ENCODE measurements at regions not wholly inside any gene's neighbourhood (a gene's known extent, or its start where the extent isn't known, plus 50 kb on each side); places are given as distances from the start of the nearest gene placed in this dataset.

DNA sequence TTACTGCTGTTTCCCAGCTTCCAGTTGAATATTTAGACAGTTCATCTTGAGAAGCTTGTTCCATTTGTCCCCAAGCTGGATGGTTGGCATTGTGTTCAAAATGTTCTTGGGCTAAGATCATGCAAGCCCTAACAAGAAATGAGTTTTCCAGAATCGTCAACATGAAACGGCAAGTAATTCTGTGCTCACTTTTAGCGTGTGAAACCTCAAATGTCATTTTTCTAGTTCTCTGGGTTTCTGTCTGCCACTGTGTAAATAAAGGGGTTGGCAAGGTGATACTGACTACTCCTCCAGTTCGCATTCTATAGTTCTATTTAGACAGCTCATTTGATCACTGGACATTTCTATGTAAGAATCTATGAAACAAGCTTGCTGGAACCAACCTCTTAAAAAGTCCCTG, 194.0 kb downstream of the AHR start:
- BruUV-seq (replicated peaks), result no TSS peak
- no peak for ATAC-seq
- H3K9ac ChIP-seq (ENCODE audit: low read length), result no peak overlapping the region
- H3K27ac ChIP-seq (ENCODE audit: low read length), result no peak overlapping the region
- no peaks in the 10 kb centered on the region for H4K20me1 ChIP-seq (ENCODE audit: low read length)
- TF ChIP-seq EZH2phosphoT487 (IDR thresholded peaks at IDR 0.05; ENCODE audit: borderline replicate concordance, low read length) (no peak), EZH2 (IDR thresholded peaks at IDR 0.05; ENCODE audit: low read length, unreplicated experiment) (no peak)
- TF ChIP-seq, protein P1, sequence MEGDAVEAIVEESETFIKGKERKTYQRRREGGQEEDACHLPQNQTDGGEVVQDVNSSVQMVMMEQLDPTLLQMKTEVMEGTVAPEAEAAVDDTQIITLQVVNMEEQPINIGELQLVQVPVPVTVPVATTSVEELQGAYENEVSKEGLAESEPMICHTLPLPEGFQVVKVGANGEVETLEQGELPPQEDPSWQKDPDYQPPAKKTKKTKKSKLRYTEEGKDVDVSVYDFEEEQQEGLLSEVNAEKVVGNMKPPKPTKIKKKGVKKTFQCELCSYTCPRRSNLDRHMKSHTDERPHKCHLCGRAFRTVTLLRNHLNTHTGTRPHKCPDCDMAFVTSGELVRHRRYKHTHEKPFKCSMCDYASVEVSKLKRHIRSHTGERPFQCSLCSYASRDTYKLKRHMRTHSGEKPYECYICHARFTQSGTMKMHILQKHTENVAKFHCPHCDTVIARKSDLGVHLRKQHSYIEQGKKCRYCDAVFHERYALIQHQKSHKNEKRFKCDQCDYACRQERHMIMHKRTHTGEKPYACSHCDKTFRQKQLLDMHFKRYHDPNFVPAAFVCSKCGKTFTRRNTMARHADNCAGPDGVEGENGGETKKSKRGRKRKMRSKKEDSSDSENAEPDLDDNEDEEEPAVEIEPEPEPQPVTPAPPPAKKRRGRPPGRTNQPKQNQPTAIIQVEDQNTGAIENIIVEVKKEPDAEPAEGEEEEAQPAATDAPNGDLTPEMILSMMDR (conservative IDR thresholded peaks at IDR 0.05; ENCODE audit: low read depth, low read length), result no peak
- H3K9me2 ChIP-seq (replicated peaks; ENCODE audit: low read length), result no peaks in the 10 kb centered on the region
- no peak overlapping the region for H2AFZ ChIP-seq (ENCODE audit: low read length)
- H3K4me2 ChIP-seq (ENCODE audit: low read length), result no peak overlapping the region
- no peaks in the 10 kb centered on the region for H3F3A ChIP-seq (ENCODE audit: low read length, unreplicated experiment)
- POLR2A ChIA-PET (ENCODE audit: unreplicated experiment), result interaction anchor here (0.6 kb wide), 2 partner anchors 24 to 145 kb away, joined by 4 to 5 read pairs; no protein-coding TSS in a partner anchor
- no peaks in the 10 kb centered on the region for H3K79me2 ChIP-seq (ENCODE audit: low read length)
- intact Hi-C loops (cut with micrococcal nuclease), result no loop called here
- no peak for DNase-seq
- H3K4me3 ChIP-seq (ENCODE audit: low read length), result no peak overlapping the region
- H3K4me1 ChIP-seq (ENCODE audit: insufficient read depth, low read length), result peaks cover 15% of the 10 kb centered on the region
- CTCF ChIA-PET, result no interaction called here
- no peaks in the 10 kb centered on the region for H3K36me3 ChIP-seq (ENCODE audit: low read depth, low read length)
- no peaks in the 10 kb centered on the region for H3K9me3 ChIP-seq (ENCODE audit: low read length)
- no peaks in the 10 kb centered on the region for H3K27me3 ChIP-seq (ENCODE audit: low read length)

GRCh38 chr7:17493446-17493845, 195.0 kb downstream of the AHR start:
- Histone ChIP-seq H3K4me2 (ENCODE audit: low read length) (no peak overlapping the region), H3K79me2 (ENCODE audit: low read length) (no peaks in the 10 kb centered on the region), H3K9me2 (replicated peaks; ENCODE audit: low read length) (no peaks in the 10 kb centered on the region), H3K4me3 (ENCODE audit: low read length) (no peak overlapping the region), H3K4me1 (ENCODE audit: insufficient read depth, low read length) (peaks cover 15% of the 10 kb centered on the region), H3K27ac (ENCODE audit: low read length) (no peak overlapping the region), H3K27me3 (ENCODE audit: low read length) (no peaks in the 10 kb centered on the region), H4K20me1 (ENCODE audit: low read length) (no peaks in the 10 kb centered on the region), H3K9me3 (ENCODE audit: low read length) (no peaks in the 10 kb centered on the region), H3K9ac (ENCODE audit: low read length) (no peak overlapping the region), H3F3A (ENCODE audit: low read length, unreplicated experiment) (no peaks in the 10 kb centered on the region), H3K36me3 (ENCODE audit: low read depth, low read length) (no peaks in the 10 kb centered on the region), H2AFZ (ENCODE audit: low read length) (no peak overlapping the region)
- CTCF ChIA-PET, result no interaction called here
- intact Hi-C loops (cut with micrococcal nuclease), result no loop called here
- POLR2A ChIA-PET (ENCODE audit: unreplicated experiment), result no interaction called here
- BruUV-seq (replicated peaks), result no TSS peak
- TF ChIP-seq EZH2phosphoT487 (IDR thresholded peaks at IDR 0.05; ENCODE audit: borderline replicate concordance, low read length), result no peak
- TF ChIP-seq EZH2 (IDR thresholded peaks at IDR 0.05; ENCODE audit: low read length, unreplicated experiment), result no peak
- TF ChIP-seq, protein P1 (conservative IDR thresholded peaks at IDR 0.05; ENCODE audit: low read depth, low read length), result no peak
- ATAC-seq (no peak), DNase-seq (no peak)

DNA sequence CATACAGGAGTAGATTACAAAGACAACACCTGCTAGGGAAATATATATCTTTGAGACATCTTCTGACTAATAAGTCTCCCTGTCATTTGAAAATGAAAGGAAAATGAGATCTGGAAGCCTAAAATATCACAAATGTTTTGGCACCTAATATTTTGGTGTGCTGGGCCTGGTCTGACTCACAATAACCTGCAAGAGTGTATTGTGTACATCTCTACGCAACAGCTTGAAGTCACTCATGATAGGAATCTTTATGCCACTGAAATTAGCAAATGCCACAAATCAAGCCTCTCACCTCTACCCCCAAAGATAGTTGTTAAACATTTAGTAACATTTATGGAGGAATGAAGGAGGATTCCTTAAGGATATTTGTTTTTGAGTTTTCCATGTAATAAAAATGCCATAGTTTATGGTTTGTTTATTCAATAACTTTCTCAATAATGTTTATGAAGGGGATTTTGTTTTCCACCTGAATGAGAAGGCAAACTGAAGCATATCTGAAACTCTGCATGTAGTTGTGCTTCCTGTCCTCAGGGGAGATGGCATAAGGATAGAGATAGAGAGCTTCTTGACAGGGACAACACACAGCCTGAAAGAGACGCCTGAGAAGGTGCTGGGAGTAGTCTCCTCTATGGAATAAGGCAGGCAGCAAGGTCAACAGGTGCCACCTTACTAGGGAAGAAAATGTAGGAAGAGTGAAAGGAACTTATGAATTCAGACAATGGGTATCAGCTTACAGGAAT, 197.4 kb downstream of the AHR start:
- DNase-seq, result peak; percentile 54
- POLR2A ChIA-PET (ENCODE audit: unreplicated experiment), result no interaction called here

More for the DNA sequence above, 197.4 kb downstream of the AHR start:
- Histone ChIP-seq H3K4me1 (ENCODE audit: insufficient read depth, low read length) (peaks cover 15% of the 10 kb centered on the region), H3K4me3 (ENCODE audit: low read length) (no peak overlapping the region), H3K27me3 (ENCODE audit: low read length) (no peaks in the 10 kb centered on the region), H3K27ac (ENCODE audit: low read length) (peak overlapping the region; percentile 36), H3K9me3 (ENCODE audit: low read length) (no peaks in the 10 kb centered on the region), H2AFZ (ENCODE audit: low read length) (no peak overlapping the region), H3K9me2 (replicated peaks; ENCODE audit: low read length) (no peaks in the 10 kb centered on the region), H4K20me1 (ENCODE audit: low read length) (no peaks in the 10 kb centered on the region), H3F3A (ENCODE audit: low read length, unreplicated experiment) (no peaks in the 10 kb centered on the region), H3K4me2 (ENCODE audit: low read length) (peak overlapping the region; percentile 23), H3K79me2 (ENCODE audit: low read length) (no peaks in the 10 kb centered on the region), H3K36me3 (ENCODE audit: low read depth, low read length) (no peaks in the 10 kb centered on the region), H3K9ac (ENCODE audit: low read length) (no peak overlapping the region)
- peak; percentile 86 for ATAC-seq
- CTCF ChIA-PET, result no interaction called here
- no peak for TF ChIP-seq EZH2phosphoT487 (IDR thresholded peaks at IDR 0.05; ENCODE audit: borderline replicate concordance, low read length)
- TF ChIP-seq, protein P1 (conservative IDR thresholded peaks at IDR 0.05; ENCODE audit: low read depth, low read length), result no peak
- TF ChIP-seq EZH2 (IDR thresholded peaks at IDR 0.05; ENCODE audit: low read length, unreplicated experiment), result no peak
- intact Hi-C loops (cut with micrococcal nuclease), result loop anchor here (1.0 to 5.0 kb wide), 2 partner anchors 62 to 124 kb away; no protein-coding TSS in a partner anchor
- BruUV-seq (replicated peaks), result TSS peak; percentile 32

Measured in PC-3 (cell line).